CD14-positive monocyte (primary cell): ENCODE measurements at regions not wholly inside any gene's neighbourhood (a gene's known extent, or its start where the extent isn't known, plus 50 kb on each side); places are given as distances from the start of the nearest gene placed in this dataset.
A peak's percentile ranks its signal among the peaks of the same experiment; 100 is the strongest.

ENCODE experiments used
- DNase-seq, 3 donors: peaks; one replicate each; pipeline ENCODE4 v3.0.0-alpha.2; 2011 to 2022
- H2AFZ ChIP-seq: 2 replicates; pipeline ENCODE4 v1.6.0; 2012; ENCODE audit warnings: mild to moderate bottlenecking, low read depth, low read length, inconsistent platforms; ENCODE audit not compliant: insufficient read depth, poor library complexity, severe bottlenecking
- H3K27ac ChIP-seq, 2 donors: 1 replicate in 1 of 2; 2 replicates in 1 of 2; pipeline ENCODE4 v1.5.1; 2012 to 2013; ENCODE audit warnings: low read length in 2 of 2, control low read depth in 1 of 2, inconsistent platforms in 1 of 2, low read depth in 1 of 2, mild to moderate bottlenecking in 1 of 2
- H3K27me3 ChIP-seq, 2 donors: one replicate each; pipeline versions ENCODE4 v1.6.0 to v1.6.1; 2011 to 2013; ENCODE audit warnings: low read length in 2 of 2; ENCODE audit not compliant: control insufficient read depth in 2 of 2, insufficient read depth in 2 of 2
- H3K36me3 ChIP-seq, 2 donors: replicated peaks in 1 of 2; 1 replicate in 1 of 2; 2 replicates in 1 of 2; pipeline versions ENCODE4 v1.5.1 to v1.6.1; 2012 to 2013; ENCODE audit warnings: low read length in 2 of 2, control low read depth in 1 of 2, inconsistent platforms in 1 of 2, mild to moderate bottlenecking in 1 of 2; ENCODE audit not compliant: insufficient read depth in 2 of 2, control insufficient read depth in 1 of 2
- H3K4me1 ChIP-seq, 2 donors: 1 replicate in 1 of 2; 2 replicates in 1 of 2; pipeline versions ENCODE4 v1.5.1 to v1.6.1; 2012 to 2013; ENCODE audit warnings: low read length in 2 of 2, control low read depth in 1 of 2, inconsistent platforms in 1 of 2, mild to moderate bottlenecking in 1 of 2, moderate library complexity in 1 of 2; ENCODE audit not compliant: insufficient read depth in 2 of 2, control insufficient read depth in 1 of 2
- H3K4me2 ChIP-seq: replicated peaks from 2 replicates; pipeline ENCODE3; 2012; ENCODE audit warnings: low read length, moderate library complexity, mild to moderate bottlenecking; ENCODE audit not compliant: poor library complexity, severe bottlenecking; ENCODE audit errors: extremely low read depth
- H3K4me3 ChIP-seq, 3 experiments: fragments of 200-600 bp in 1 of 3; sonication (generic) in 1 of 3; replicated peaks in 1 of 3; 1 replicate in 2 of 3; 2 replicates in 1 of 3; pipeline ENCODE4 v1.5.1; 2011 to 2013; ENCODE audit warnings: low read length in 3 of 3, mild to moderate bottlenecking in 3 of 3, control low read depth in 2 of 3, low read depth in 2 of 3, inconsistent platforms in 1 of 3, moderate library complexity in 1 of 3
- H3K79me2 ChIP-seq: 2 replicates; pipeline ENCODE4 v1.6.0; 2012; ENCODE audit warnings: mild to moderate bottlenecking, control low read depth, inconsistent platforms, low read length, moderate library complexity; ENCODE audit not compliant: insufficient read depth
- H3K9ac ChIP-seq: 2 replicates; pipeline ENCODE4 v1.6.0; 2017; ENCODE audit warnings: low read length, mild to moderate bottlenecking; ENCODE audit not compliant: insufficient read depth, poor library complexity, severe bottlenecking
- H3K9me3 ChIP-seq, 2 donors: replicated peaks in 1 of 2; 1 replicate in 1 of 2; 2 replicates in 1 of 2; pipeline versions ENCODE4 v1.5.1 to v1.6.1; 2012 to 2013; ENCODE audit warnings: low read length in 2 of 2, control low read depth in 1 of 2; ENCODE audit not compliant: control insufficient read depth in 1 of 2, insufficient read depth in 1 of 2
- H4K20me1 ChIP-seq: 2 replicates; pipeline ENCODE4 v1.6.0; 2012; ENCODE audit warnings: mild to moderate bottlenecking, low read length, control low read depth, moderate library complexity; ENCODE audit not compliant: insufficient read depth
- H3K27ac Mint-ChIP-seq, 7 donors: one replicate each; pipeline ENCODE4 v1.8.0; 2020; ENCODE audit warnings: mild to moderate bottlenecking in 7 of 7, mixed read lengths in 7 of 7, moderate library complexity in 6 of 7, inconsistent platforms in 2 of 7
- H3K27me3 Mint-ChIP-seq, 3 donors: one replicate each; pipeline ENCODE4 v1.8.0; 2021 to 2022; ENCODE audit warnings: low read depth in 3 of 3, mild to moderate bottlenecking in 3 of 3, mixed read lengths in 3 of 3, moderate library complexity in 3 of 3, inconsistent platforms in 1 of 3
- H3K36me3 Mint-ChIP-seq, 2 donors: one replicate each; pipeline ENCODE4 v1.8.0; 2020; ENCODE audit warnings: mixed read lengths in 2 of 2, inconsistent platforms in 1 of 2, mild to moderate bottlenecking in 1 of 2
- H3K4me1 Mint-ChIP-seq: one replicate; pipeline ENCODE4 v1.8.0; 2020; ENCODE audit warnings: mild to moderate bottlenecking, mixed read lengths
- H3K4me3 Mint-ChIP-seq, 2 donors: one replicate each; pipeline ENCODE4 v1.8.0; 2020; ENCODE audit warnings: mild to moderate bottlenecking in 2 of 2, mixed read lengths in 2 of 2, moderate library complexity in 1 of 2
- H3K9me3 Mint-ChIP-seq, 7 donors: one replicate each; pipeline ENCODE4 v1.8.0; 2020 to 2022; ENCODE audit warnings: mixed read lengths in 7 of 7, mild to moderate bottlenecking in 6 of 7, moderate library complexity in 6 of 7, inconsistent platforms in 2 of 7
- CTCF ChIP-seq: fragments of 200-600 bp; IDR thresholded peaks from one replicate; pipeline ENCODE4 v1.8.0; 2022; ENCODE audit warnings: antibody characterized with exemption, mild to moderate bottlenecking
- WGBS: methylation state at CpG from one replicate; pipeline ENCODE4 v1.1.5; 2013; ENCODE audit warnings: missing lambda C conversion rate; ENCODE audit not compliant: insufficient coverage; 5-methylcytosine and 5-hydroxymethylcytosine counted together
- intact Hi-C, 2 donors: fragments of 100-400 bp; cut with micrococcal nuclease; formaldehyde crosslinking; loops; one replicate each; pipeline versions ENCODE4 v1.15.0 to v1.15.1; 2023

- Mint-ChIP-seq H3K36me3 (no peaks in the 10 kb centered on the region), H3K4me3 (no peak overlapping the region), H3K9me3 (peaks cover 0 to 2% (median 0%) of the 10 kb centered on the region in 7 donors), H3K27ac (no peak overlapping the region), H3K4me1 (no peaks in the 10 kb centered on the region), H3K27me3 (peaks cover 0 to 2% (median 0%) of the 10 kb centered on the region in 3 donors)
- intact Hi-C loops, result loop anchor here (5.0 to 10.0 kb wide), 2 partner anchors 519 to 571 kb away; no protein-coding TSS in a partner anchor
- DNase-seq, result no peak
- H3K9ac ChIP-seq, result no peak overlapping the region
- H3K4me1 ChIP-seq, result peaks cover 66 to 70% of the 10 kb centered on the region in 2 donors
- peak overlapping the region; percentile 44 for H2AFZ ChIP-seq
- H3K79me2 ChIP-seq, result no peaks in the 10 kb centered on the region
- TF ChIP-seq CTCF, result no peak
- H3K9me3 ChIP-seq, result no peaks in the 10 kb centered on the region
- no peaks in the 10 kb centered on the region for H3K36me3 ChIP-seq
- peak overlapping the region; percentile 45 to 82 for H3K27ac ChIP-seq
- H4K20me1 ChIP-seq, result no peaks in the 10 kb centered on the region
- peak overlapping the region in 1 of 3 experiments; percentile 56 for H3K4me3 ChIP-seq
- 13% methylated on average over 4 of the region's 5 CpGs for WGBS
- H3K4me2 ChIP-seq, result peak overlapping the region; percentile 65
- no peaks in the 10 kb centered on the region for H3K27me3 ChIP-seq
Observed at GRCh38 chr3:113055961-113056360, 65.2 kb downstream of the GTPBP8 start.

- Mint-ChIP-seq H3K27ac (peak overlapping the region in 1 of 7 donors; percentile 65), H3K9me3 (peaks cover 0 to 2% (median 0%) of the 10 kb centered on the region in 7 donors), H3K4me3 (no peak overlapping the region), H3K36me3 (peaks cover 0 to 3% of the 10 kb centered on the region in 2 donors), H3K27me3 (peaks cover 0 to 2% (median 0%) of the 10 kb centered on the region in 3 donors), H3K4me1 (no peaks in the 10 kb centered on the region)
- Histone ChIP-seq H3K36me3 (no peaks in the 10 kb centered on the region), H2AFZ (no peak overlapping the region), H3K4me3 (no peak overlapping the region), H3K79me2 (no peaks in the 10 kb centered on the region), H3K4me1 (peaks cover 56 to 58% of the 10 kb centered on the region in 2 donors), H4K20me1 (no peaks in the 10 kb centered on the region), H3K27ac (no peak overlapping the region), H3K27me3 (no peaks in the 10 kb centered on the region), H3K4me2 (no peak overlapping the region), H3K9me3 (no peaks in the 10 kb centered on the region), H3K9ac (no peak overlapping the region)
- DNase-seq, result no peak
- no peak for TF ChIP-seq CTCF
- WGBS, result 0% methylated on average over 2 of the region's 3 CpGs
- intact Hi-C loops, result loop anchor here (5.0 to 10.0 kb wide), 2 partner anchors 518 to 570 kb away; no protein-coding TSS in a partner anchor
Observed at GRCh38 chr3:113057117-113057516, 66.3 kb downstream of the GTPBP8 start.
